Tibial artery (tissue), 4 donors: ENCODE measurements at regions not wholly inside any gene's neighbourhood (a gene's known extent, or its start where the extent isn't known, plus 50 kb on each side); places are given as distances from the start of the nearest gene placed in this dataset.
"Not testable (repeated sequence)": the region's sequence is repeated elsewhere in the genome, so short reads cannot be mapped to it uniquely, and the experiment has no call there.

Experiments
- DNase-seq, 2 donors: peaks; one replicate each; pipeline ENCODE4 v3.0.0-alpha.2; 2019
- H3K27ac ChIP-seq, 2 donors: fragments of 200-600 bp; sonication (generic) in 1 of 2; 1 replicate in 1 of 2; 2 replicates in 1 of 2; pipeline ENCODE4 v1.5.1; 2018 to 2019; ENCODE audit warnings: mild to moderate bottlenecking in 1 of 2
- H3K27me3 ChIP-seq, 2 donors: fragments of 200-600 bp; sonication (generic) in 1 of 2; one replicate each; pipeline versions ENCODE4 v1.5.1 to v1.6.0; 2016 to 2019
- H3K36me3 ChIP-seq, 3 donors: fragments of 200-600 bp; sonication (generic) in 2 of 3; one replicate each; pipeline ENCODE4 v1.5.1; 2016 to 2019; ENCODE audit warnings: mild to moderate bottlenecking in 2 of 3
- H3K4me1 ChIP-seq, 4 donors: fragments of 200-600 bp; sonication (generic) in 2 of 4; 1 replicate in 3 of 4; 2 replicates in 1 of 4; pipeline ENCODE4 v1.5.1; 2016 to 2019
- H3K4me3 ChIP-seq, 2 donors: fragments of 200-600 bp; sonication (generic) in 1 of 2; 1 replicate in 1 of 2; 2 replicates in 1 of 2; pipeline ENCODE4 v1.5.1; 2018 to 2019; ENCODE audit warnings: mild to moderate bottlenecking in 2 of 2
- H3K9me3 ChIP-seq, 3 donors: fragments of 200-600 bp; sonication (generic) in 1 of 3; one replicate each; pipeline ENCODE4 v1.5.1; 2016 to 2019
- CTCF ChIP-seq, 2 experiments: fragments of 200-600 bp in 1 of 2; fragments of 450-650 bp in 1 of 2; IDR thresholded peaks; one replicate each; pipeline ENCODE4 v1.5.1; 2017 to 2019; ENCODE audit warnings: antibody characterized with exemption in 2 of 2, mild to moderate bottlenecking in 1 of 2, moderate library complexity in 1 of 2
- intact Hi-C: fragments of 100-400 bp; cut with DNase I; formaldehyde crosslinking; loops from one replicate; pipeline ENCODE4 v1.15.0; 2023; ENCODE audit warnings: low total_unique reads

GRCh38 chr11:38130976-38131375, 1532.9 kb upstream of the RAG2 start:
- no peak for DNase-seq
- Histone ChIP-seq H3K4me1 (no peaks in the 10 kb centered on the region), H3K27ac (no peak overlapping the region), H3K4me3 (no peak overlapping the region), H3K27me3 (no peaks in the 10 kb centered on the region), H3K9me3 (no peaks in the 10 kb centered on the region), H3K36me3 (no peaks in the 10 kb centered on the region)
- no peak for TF ChIP-seq CTCF (IDR thresholded peaks at IDR 0.05)
- intact Hi-C loops: no loop called here

- Histone ChIP-seq H3K4me1 (no peaks in the 10 kb centered on the region), H3K4me3 (no peak overlapping the region), H3K27ac (no peak overlapping the region), H3K36me3 (no peaks in the 10 kb centered on the region), H3K27me3 (no peaks in the 10 kb centered on the region), H3K9me3 (no peaks in the 10 kb centered on the region)
- TF ChIP-seq CTCF (IDR thresholded peaks at IDR 0.05): no peak
- intact Hi-C loops: no loop called here
- DNase-seq: no peak
Observed at GRCh38 chr11:38130514-38130913, 1532.5 kb upstream of the RAG2 start.

- H3K36me3 ChIP-seq: no peaks in the 10 kb centered on the region
- intact Hi-C loops: no loop called here
- H3K27ac ChIP-seq: no peak overlapping the region
- H3K4me1 ChIP-seq: no peaks in the 10 kb centered on the region
- H3K4me3 ChIP-seq: no peak overlapping the region
- H3K9me3 ChIP-seq: no peaks in the 10 kb centered on the region
- H3K27me3 ChIP-seq: no peaks in the 10 kb centered on the region
- no peak for DNase-seq
- TF ChIP-seq CTCF (IDR thresholded peaks at IDR 0.05): no peak
Observed at GRCh38 chr11:38123673-38124072, 1525.6 kb upstream of the RAG2 start.

GRCh38 chr11:38116616-38117015, 1518.6 kb upstream of the RAG2 start:
- H3K27ac ChIP-seq, H3K4me1 ChIP-seq, H3K27me3 ChIP-seq, intact Hi-C loops, H3K9me3 ChIP-seq, H3K36me3 ChIP-seq, DNase-seq, H3K4me3 ChIP-seq: not testable (repeated sequence)

GRCh38 chr11:38115381-38115780, 1517.3 kb upstream of the RAG2 start:
- H3K4me1 ChIP-seq, H3K4me3 ChIP-seq, intact Hi-C loops, DNase-seq, H3K36me3 ChIP-seq, H3K9me3 ChIP-seq, H3K27me3 ChIP-seq, H3K27ac ChIP-seq: not testable (repeated sequence)

GRCh38 chr11:38100836-38101462, 1502.9 kb upstream of the RAG2 start:
- H3K27me3 ChIP-seq: no peaks in the 10 kb centered on the region
- H3K4me3 ChIP-seq: no peak overlapping the region
- no peaks in the 10 kb centered on the region for H3K36me3 ChIP-seq
- intact Hi-C loops: no loop called here
- no peaks in the 10 kb centered on the region for H3K4me1 ChIP-seq
- TF ChIP-seq CTCF (IDR thresholded peaks at IDR 0.05): no peak
- H3K9me3 ChIP-seq: no peaks in the 10 kb centered on the region
- DNase-seq: no peak
- no peak overlapping the region for H3K27ac ChIP-seq

GRCh38 chr11:38095268-38095667, 1497.2 kb upstream of the RAG2 start:
- intact Hi-C loops: no loop called here

More at GRCh38 chr11:38095268-38095667, 1497.2 kb upstream of the RAG2 start:
- H3K4me3 ChIP-seq: no peak overlapping the region
- H3K27ac ChIP-seq: no peak overlapping the region
- no peaks in the 10 kb centered on the region for H3K4me1 ChIP-seq
- no peak for DNase-seq
- TF ChIP-seq CTCF (IDR thresholded peaks at IDR 0.05): no peak
- no peaks in the 10 kb centered on the region for H3K36me3 ChIP-seq
- H3K27me3 ChIP-seq: no peaks in the 10 kb centered on the region
- H3K9me3 ChIP-seq: peaks cover 0 to under 1% (median 0%) of the 10 kb centered on the region in 3 donors
